ENCODE measurements at regions not wholly inside any gene's neighbourhood (a gene's known extent, or its start where the extent isn't known, plus 50 kb on each side); places are given as distances from the start of the nearest gene placed in this dataset.
A peak's percentile ranks its signal among the peaks of the same experiment; 100 is the strongest.

- no peak for DNase-seq (ENCODE audit: low spot score)
- POLR2A ChIA-PET (ENCODE audit: low non-redundant PET): no interaction called here
Measured at GRCh38 chr6:12570461-12571030, 146.0 kb upstream of the PHACTR1 start.

GRCh38 chr6:12572896-12573827, 143.4 kb upstream of the PHACTR1 start:
- H3K9me3 ChIP-seq (ENCODE audit: low read depth, low read length, poor library complexity, severe bottlenecking): no peaks in the 10 kb centered on the region
- peaks cover 16% of the 10 kb centered on the region for H3K4me1 ChIP-seq (ENCODE audit: insufficient read depth, low read length, poor library complexity, severe bottlenecking)
- POLR2A ChIA-PET (ENCODE audit: low non-redundant PET): no interaction called here
- H3K36me3 ChIP-seq (ENCODE audit: insufficient read depth, low read length, poor library complexity, severe bottlenecking): no peaks in the 10 kb centered on the region
- no peak for TF ChIP-seq EZH2 (IDR thresholded peaks at IDR 0.05; ENCODE audit: borderline replicate concordance, low read depth, low read length, poor library complexity, severe bottlenecking)
- TF ChIP-seq CTCF (conservative IDR thresholded peaks at IDR 0.05; ENCODE audit: low read depth, low read length): no peak
- intact Hi-C loops (cut with micrococcal nuclease; ENCODE audit: unreplicated experiment): no loop called here
- H3K27ac ChIP-seq (ENCODE audit: low read depth, low read length, poor library complexity, severe bottlenecking): peak overlapping the region; percentile 9
- no TSS peak for BruUV-seq (replicated peaks)
- CTCF ChIA-PET: no interaction called here
- H3K27me3 ChIP-seq (replicated peaks; ENCODE audit: insufficient read depth, low read depth, low read length, poor library complexity): no peaks in the 10 kb centered on the region
- H3K4me3 ChIP-seq (ENCODE audit: low read depth, low read length, poor library complexity, severe bottlenecking): no peak overlapping the region
- peak; percentile 79 for DNase-seq (ENCODE audit: low spot score)

More at GRCh38 chr6:12570461-12571030, 146.0 kb upstream of the PHACTR1 start:
- Histone ChIP-seq H3K9me3 (ENCODE audit: low read depth, low read length, poor library complexity, severe bottlenecking) (no peaks in the 10 kb centered on the region), H3K27me3 (replicated peaks; ENCODE audit: insufficient read depth, low read depth, low read length, poor library complexity) (no peaks in the 10 kb centered on the region), H3K27ac (ENCODE audit: low read depth, low read length, poor library complexity, severe bottlenecking) (no peak overlapping the region), H3K4me1 (ENCODE audit: insufficient read depth, low read length, poor library complexity, severe bottlenecking) (peaks cover 12% of the 10 kb centered on the region), H3K36me3 (ENCODE audit: insufficient read depth, low read length, poor library complexity, severe bottlenecking) (no peaks in the 10 kb centered on the region), H3K4me3 (ENCODE audit: low read depth, low read length, poor library complexity, severe bottlenecking) (no peak overlapping the region)
- CTCF ChIA-PET: no interaction called here
- TF ChIP-seq EZH2 (IDR thresholded peaks at IDR 0.05; ENCODE audit: borderline replicate concordance, low read depth, low read length, poor library complexity, severe bottlenecking) (no peak), CTCF (conservative IDR thresholded peaks at IDR 0.05; ENCODE audit: low read depth, low read length) (no peak)
- no TSS peak for BruUV-seq (replicated peaks)
- intact Hi-C loops (cut with micrococcal nuclease; ENCODE audit: unreplicated experiment): no loop called here

- BruUV-seq (replicated peaks): no TSS peak
- Histone ChIP-seq H3K4me3 (ENCODE audit: low read depth, low read length, poor library complexity, severe bottlenecking) (no peak overlapping the region), H3K27me3 (replicated peaks; ENCODE audit: insufficient read depth, low read depth, low read length, poor library complexity) (no peaks in the 10 kb centered on the region), H3K4me1 (ENCODE audit: insufficient read depth, low read length, poor library complexity, severe bottlenecking) (peaks cover 16% of the 10 kb centered on the region), H3K9me3 (ENCODE audit: low read depth, low read length, poor library complexity, severe bottlenecking) (no peaks in the 10 kb centered on the region), H3K36me3 (ENCODE audit: insufficient read depth, low read length, poor library complexity, severe bottlenecking) (no peaks in the 10 kb centered on the region), H3K27ac (ENCODE audit: low read depth, low read length, poor library complexity, severe bottlenecking) (no peak overlapping the region)
- DNase-seq (ENCODE audit: low spot score): no peak
- POLR2A ChIA-PET (ENCODE audit: low non-redundant PET): no interaction called here
- TF ChIP-seq CTCF (conservative IDR thresholded peaks at IDR 0.05; ENCODE audit: low read depth, low read length): no peak
- TF ChIP-seq EZH2 (IDR thresholded peaks at IDR 0.05; ENCODE audit: borderline replicate concordance, low read depth, low read length, poor library complexity, severe bottlenecking): no peak
- intact Hi-C loops (cut with micrococcal nuclease; ENCODE audit: unreplicated experiment): no loop called here
- CTCF ChIA-PET: no interaction called here
Measured at GRCh38 chr6:12575961-12576360, 140.6 kb upstream of the PHACTR1 start.
